ENCODE measurements at regions not wholly inside any gene's neighbourhood (a gene's known extent, or its start where the extent isn't known, plus 50 kb on each side); places are given as distances from the start of the nearest gene placed in this dataset.
A peak's percentile ranks its signal among the peaks of the same experiment; 100 is the strongest.

DNA sequence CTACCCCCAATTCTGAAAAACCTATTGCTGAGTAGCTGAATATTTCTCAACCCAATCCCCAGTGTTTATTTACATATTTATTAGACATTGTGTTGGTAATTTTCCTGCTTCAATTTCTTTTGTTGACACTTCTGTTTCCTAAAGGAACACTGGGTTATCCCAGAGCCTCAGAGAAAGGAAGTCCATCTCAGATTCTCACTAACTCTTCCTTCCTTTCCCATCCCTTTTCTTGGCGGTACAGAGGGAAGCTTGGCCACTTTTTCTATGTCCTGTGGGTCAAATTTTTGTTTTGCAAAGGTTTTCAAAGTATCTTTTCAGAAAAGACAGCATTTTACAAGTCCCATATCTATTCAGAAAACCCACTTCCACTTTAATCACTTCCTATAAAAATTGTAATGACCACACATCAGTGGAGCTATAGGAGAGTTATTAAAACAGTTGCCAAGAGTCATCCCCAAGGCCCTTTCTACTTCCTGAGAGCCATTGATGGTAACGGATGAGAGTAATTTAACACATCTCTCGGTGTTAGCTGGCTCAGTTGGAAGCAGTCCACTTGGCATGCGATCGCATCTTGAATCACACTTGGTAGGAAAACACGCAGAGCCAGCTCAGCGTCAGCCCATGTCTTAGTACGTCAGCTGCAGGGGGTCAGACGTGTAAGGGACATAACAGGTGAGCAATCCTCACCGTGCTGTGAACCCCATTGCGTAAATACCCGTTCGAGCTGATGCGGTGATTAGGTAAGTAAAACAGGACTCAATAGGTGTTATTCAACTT is 231.1 kb upstream of the ADARB2 start:
- DNase-seq: no peak

DNA sequence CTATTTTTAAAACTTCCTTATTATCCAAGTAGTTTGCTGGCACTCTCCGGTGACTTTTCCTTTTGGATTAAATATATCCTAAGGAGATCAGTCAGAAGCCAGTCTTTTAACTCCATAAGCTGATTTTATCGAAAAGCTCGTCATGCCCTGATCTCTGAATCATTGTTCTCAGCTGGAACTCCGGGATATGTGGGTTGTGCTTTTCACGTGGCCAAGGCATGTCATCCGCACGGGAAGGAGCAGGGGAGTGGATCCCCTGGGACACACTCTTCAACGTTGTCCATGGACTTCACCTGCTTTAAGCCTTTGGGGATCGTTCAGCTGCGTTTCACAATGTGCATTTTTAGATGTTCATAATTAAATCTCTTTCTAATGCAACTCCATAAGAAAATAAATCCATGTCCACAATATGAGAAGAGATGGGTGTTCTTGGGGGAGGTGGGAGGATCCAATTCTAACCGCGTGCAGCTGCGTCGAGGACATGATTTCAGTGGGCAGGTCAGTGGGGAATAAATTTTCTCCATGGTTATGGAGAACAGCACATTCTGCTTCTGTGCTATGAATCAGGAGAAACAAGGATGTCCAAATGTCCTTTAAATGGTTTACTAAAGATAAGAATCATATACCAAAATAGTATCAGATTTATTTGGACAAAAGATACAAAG is 229.5 kb upstream of the ADARB2 start:
- DNase-seq: peak; percentile 28 to 53

DNA sequence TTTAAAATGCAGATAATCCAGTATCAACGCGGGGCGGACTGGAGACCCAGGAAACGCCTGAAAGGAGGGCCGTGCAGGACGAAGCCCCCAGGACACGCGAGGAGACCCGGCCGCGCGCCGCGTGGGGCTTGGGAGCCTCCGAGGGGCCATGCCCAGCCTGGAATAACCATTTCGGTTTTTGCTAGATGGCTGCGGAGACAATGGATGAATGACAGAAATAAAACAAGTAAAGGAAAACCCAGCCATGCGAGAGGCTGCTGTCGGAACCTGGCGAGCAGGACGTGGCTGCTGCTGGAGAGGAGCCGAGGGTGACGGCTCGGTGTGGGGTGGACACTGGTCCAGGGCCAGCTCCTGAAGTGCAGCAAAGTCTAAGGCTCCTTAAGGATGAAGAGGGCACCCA is 227.2 kb upstream of the ADARB2 start:
- DNase-seq: no peak

DNA sequence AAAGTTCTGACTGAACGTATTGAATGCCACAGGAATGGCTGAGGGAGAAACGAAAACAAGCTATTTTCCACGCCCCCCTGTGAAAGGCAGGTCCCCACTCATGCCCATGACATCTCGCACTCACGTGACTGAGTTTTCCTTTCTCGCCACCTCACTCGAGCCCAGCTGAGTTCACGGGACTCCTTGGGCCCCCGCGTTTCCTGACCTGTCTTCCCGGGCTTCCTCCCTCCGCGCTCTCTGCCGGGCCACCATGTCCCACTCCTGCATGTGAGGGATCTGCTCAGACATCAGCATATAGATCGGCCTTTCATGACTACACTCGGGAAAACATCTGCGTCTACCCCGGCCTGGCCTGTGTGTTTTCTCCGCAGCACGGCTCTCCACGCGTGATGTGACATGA is 226.0 kb upstream of the ADARB2 start:
- DNase-seq: no peak

DNA sequence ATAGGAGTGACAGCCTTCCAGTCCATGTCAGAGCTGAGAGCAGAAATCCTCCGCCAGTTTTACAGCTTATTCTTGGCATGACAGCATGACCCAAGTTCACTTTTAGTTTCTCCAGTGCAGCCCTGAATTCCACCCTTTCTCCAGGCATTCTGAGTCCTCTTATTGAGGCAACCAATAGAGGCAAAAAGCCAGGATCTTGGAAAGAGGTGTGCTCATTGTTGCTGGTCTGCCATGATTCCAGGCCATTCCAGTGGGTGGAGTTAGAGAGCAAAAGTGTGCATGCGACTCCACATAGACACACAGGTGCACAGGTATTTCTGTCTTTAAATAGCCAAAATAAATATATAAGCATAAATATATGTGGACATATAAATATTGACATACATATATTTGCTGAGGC is 224.7 kb upstream of the ADARB2 start:
- no peak for DNase-seq

DNA sequence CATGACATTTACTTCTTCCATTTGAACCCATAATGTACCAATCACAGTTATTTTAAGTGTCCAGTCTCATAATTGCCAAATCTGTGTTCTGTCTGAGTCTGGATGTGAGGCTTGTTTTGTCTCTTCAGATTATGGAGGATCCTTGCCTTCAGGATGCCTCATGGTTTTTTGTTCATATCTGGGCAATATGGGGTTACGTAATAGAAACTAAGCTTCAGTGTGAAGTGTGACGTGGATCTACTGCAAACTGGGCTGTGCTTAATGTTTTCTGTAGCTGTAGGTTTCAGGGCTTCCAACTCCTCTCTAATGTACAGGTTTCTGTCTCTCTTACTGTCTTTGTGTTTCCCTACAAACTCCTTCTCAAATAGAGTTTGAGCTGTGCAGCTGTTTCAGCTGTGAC is 223.7 kb upstream of the ADARB2 start:
- DNase-seq: no peak

DNA sequence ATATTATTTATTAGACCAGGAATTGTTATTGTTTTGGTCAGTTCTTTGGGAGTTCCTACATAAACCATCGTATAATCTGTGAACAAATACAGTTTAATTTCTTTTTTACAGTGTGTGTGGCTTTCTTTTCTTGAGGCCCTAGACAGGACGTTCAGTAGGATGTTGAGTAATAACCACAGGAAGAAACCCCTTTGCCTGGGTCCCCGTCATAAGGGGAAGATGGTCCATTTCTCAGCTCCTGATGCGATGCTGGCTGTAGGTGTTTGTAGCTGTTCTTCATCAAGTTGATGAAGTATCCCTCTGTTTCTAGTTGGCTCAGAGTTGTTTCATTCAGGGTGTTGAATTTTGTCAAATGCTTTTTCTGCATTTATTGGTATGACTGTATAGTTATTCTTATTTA is 219.7 kb upstream of the ADARB2 start:
- DNase-seq: no peak

DNA sequence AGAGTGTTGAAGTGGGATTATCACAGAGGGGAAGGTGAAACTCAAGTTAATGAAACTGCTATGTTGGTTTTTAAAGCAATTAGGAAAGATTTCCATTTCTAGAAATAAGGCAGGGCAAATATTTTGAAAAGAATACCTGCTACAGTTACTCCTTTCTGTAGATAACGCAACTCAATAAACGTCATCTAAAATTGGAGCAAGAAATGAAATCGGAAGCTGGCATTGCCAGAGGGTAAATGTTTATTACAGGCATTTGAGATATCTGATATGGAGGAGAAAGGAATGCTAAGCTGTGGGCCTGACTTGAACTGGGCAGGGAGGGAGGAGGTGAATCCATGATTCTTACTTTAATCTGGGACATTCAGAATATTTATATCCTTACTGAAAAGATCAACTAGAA is 217.0 kb upstream of the ADARB2 start:
- DNase-seq: no peak

DNA sequence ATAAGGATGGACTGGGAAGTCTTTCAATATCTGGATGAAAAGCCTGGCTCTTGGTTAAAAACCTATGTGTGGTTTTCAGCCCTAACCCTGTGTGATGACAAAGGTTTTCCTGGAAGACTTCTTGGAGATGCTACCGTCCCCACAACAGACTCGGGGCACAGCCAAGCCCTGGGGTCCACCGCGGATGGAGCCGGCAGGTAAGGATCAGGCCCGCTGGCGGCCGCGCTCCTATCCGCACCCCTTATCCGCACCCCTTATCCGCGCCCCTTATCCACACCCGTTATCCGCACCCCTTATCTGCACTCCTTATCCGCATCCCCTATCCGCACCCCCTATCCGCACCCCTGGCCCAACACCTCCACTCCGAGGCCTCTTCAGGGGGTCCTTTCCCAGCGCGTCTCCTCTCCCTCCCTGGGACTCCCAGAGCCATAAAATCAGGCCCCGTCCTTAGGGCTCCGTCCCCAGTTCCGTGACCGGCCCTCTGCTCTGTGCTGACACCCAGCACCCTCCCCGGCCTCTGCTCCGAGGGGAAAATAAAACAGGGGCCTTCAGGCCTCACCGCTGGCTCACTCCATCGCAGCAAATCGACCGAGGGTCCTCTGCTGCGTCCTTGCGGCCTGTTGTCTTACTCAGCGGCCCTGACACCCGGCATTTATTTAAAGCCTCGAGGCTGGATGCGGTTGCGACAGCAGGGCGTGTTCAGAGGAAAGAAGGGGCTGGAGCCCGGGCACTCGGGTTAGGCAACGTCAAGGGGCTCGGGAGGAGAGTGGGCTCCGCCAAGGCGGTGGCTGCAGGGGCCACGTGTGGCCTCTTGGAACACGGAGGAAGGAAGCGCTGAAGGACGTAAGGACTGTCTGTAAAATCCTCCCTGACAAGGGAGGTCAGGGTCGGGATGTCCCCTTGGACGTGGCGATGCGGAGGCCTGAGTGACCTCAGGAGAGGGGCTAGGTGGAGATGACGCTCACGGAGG is 215.1 kb upstream of the ADARB2 start:
- no peak for DNase-seq

DNA sequence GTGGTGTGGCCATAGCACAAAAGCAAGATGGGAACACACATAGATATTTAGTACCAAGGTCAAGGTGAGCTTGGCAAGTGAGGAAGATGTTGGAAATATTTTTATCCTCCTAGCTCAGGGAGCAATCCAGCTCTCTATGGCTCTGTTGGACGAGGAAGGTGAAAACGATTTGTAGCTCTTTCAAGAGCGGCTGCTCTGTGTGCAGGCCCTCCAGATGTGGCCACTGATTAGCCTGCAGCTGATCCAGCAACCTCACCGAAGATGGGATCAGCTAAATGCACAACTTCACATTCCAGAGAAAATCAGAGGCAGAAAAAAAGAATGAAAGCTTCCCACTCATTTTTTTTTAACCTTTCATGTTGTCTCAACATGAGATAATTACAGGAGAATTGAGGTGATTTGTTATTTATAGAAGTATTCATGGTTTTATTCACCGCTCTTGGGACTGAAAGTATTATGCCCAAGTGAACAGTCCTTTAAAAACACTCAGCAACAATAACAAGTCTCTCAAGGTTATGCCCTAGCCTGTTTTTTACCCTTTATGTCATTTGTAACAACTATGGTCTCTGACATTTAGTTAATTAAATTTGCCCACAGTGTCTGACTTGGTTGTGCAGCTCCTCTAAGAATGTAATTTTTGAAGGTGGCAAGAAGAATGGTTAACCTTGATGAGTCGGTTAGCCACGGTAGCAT is 213.6 kb upstream of the ADARB2 start:
- DNase-seq: no peak

DNA sequence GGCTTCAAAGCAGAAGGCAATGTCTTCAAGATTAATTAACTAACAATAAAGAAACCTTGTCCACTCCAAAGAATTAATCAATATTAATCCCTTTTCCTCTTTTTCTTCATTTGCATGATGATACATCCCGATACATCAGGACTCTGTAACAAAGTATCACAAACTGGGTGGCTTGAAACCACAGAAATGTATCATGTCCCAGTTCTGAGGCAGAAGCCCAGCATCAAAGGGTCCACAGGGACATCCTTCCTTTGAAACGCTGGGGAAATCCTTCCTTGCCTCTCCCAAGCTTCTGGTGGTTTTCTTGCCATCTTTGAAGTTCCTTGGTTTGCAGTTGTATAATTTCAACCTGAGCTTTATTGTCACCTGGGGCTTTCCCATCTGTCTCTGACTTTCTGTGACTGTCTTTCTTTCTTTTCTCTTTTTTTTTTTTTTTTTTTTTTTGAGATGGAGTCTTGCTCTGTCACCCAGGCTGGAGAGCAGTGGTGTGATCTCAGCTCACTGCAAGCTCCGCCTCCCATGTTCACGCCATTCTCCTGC is 210.2 kb upstream of the ADARB2 start:
- DNase-seq: no peak

DNA sequence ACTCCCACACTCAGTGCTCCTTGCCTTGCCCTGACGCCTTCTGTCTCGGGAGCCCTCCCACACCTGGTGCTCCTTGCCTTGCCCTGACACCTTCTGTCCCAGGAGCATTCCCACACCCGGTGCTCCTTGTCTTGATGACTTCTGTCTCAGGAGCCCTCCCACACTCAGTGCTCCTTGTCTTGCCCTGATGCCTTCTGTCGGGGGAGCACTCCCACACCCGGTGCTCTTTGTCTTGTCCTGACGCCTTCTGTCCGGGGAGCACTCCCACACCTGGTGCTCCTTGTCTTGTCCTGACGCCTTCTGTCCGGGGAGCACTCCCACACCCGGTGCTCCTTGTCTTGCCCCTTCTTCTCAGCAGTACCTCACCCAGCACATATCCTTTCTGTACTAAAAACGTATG is 207.2 kb upstream of the ADARB2 start:
- no peak for DNase-seq

DNA sequence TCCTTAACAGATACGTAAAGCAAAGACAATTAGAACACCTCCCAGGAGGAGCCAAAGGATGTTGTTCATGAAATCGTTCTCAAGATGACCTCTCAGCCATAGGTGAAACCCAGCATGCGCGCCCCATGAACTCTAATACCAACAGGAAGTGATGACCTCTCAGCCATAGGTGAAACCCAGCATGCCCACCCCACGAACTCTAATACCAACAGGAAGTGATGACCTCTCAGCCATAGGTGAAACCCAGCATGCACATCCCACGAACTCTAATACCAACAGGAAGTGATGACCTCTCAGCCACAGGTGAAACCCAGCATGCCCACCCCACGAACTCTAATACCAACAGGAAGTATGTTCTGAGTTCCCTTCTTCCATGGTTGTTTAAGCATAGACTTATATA is 205.2 kb upstream of the ADARB2 start:
- no peak for DNase-seq

DNA sequence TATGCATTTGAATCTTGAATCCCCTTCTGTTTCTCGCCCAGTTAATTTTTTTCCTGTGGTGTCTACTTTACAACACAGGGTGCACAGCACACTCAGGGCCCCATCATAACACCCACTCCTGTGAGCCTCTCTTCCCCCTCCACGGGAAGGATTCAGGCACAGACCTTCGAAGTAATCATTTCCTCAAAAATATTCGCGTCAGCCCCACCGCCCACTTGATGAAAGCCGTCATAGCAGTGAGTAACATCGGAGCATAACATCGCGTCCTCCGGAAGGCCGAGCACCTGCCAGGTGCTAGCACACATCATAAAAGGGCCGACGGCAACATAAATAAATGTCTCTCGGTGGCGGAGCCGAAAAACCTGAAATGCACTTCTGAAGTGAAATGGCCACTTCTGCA is 201.7 kb upstream of the ADARB2 start:
- DNase-seq: no peak

DNA sequence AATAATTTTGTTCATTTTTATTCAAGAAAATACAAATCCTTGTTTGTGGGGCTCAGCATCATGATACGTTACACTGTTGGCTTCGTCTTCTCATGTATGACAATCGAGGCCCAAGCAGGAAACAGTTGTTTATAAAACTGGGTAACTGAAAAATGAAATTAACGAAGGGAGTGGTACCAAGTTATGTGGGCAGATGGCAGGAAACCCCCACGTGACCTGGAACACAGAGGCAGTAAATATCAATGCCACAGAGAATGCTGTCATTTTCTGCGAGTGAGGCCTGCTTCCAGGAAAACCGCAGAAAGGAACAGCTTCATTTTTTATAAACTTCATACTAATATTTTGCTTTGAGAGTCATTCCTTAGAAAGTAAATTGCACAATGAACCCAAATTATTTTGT is 201.0 kb upstream of the ADARB2 start:
- DNase-seq: no peak

DNA sequence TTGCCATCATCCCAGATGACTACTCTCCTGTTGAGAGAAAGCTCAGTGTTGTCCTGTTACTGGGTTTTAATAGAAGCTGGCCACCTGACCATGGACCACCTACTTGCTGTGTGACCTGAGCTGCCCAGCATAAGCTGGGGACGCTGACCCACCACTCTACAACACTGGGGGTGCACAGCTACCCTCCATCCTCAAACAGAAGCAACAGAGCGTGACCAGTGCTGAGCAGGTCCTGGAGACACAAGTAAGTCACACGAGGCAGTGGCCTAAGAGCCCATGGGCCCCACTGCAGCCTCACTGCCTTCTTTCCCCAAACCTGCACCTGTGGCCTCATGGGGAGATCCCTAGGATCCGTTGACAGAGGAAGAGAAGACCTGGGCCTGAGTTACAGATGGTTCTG is 198.6 kb upstream of the ADARB2 start:
- DNase-seq: no peak

DNA sequence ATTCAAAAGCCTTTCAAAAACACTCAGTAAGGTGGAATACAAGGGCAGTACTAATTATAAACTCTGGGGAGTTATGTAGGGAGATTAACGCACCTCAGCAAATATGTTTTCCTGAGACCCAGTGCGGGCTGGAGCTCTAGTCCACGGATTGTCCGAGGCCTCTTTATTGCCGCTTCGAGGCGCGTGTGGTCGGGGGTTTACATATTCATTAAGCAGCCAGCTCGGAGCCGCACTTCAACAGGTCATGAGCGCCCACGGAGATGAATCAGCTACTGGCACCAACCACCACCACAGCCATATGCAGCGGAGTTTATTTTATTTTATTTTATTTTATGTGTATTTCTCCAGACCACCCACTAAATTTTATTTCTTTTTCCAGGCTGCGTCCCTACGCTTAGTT is 195.9 kb upstream of the ADARB2 start:
- DNase-seq: no peak

DNA sequence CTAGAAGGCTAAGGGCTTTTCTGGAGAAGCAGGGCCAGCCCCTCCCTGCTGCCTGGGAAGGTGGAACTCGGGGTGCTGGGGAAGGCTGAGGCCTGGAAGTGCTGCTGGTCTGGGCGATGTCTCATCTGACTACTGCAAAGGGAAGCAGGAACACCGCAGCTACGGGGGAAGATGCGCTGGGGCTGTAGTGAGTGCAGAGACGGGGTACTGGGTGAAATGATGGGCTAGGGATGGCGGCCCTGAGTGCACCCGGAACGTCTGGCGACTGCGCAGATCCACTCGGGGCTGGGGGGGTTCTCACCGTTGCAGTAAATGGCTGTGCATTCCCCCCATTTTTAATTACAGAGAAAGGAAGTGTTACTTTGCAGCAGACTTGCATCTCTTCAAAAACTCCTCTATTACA is 195.4 kb upstream of the ADARB2 start:
- no peak for DNase-seq

DNA sequence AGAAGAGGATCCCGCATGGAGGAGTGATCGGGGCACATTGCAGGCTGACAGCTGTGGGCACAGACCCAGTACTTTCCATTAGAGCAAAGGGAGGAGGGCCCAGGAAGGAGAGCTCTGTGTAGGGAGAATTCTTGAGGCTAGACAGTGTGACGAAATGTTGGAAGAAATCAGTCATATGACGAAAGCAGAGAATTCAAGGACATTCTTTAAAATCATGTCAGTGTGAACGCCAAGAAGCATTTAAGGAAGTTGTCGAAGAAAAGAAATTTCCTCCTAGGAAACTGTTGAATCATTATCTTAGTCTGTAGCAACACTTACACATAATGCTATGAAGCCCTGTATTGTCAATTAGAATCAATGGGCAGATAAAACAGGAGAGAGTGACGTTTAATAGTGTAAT is 191.3 kb upstream of the ADARB2 start:
- no peak for DNase-seq

DNA sequence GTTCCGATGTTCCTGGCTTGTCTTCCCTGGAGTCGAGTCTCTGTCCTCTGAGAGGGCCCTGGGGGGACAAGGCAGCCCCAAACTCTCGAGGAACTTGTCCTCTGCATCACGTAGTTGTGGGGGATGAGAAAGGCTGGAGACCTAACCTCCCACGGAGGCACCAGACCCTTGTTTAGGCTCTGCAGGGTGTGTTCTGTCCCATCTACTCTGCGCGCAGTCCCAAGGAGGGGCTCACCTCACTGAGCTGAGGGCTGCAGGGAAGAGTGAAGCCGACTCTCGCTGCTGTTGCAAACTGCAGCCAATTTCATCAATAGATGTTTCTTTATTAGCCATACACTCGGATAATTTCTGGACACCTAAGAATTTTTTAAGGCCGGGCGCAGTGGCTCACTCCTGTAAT is 186.7 kb upstream of the ADARB2 start:
- no peak for DNase-seq

DNA sequence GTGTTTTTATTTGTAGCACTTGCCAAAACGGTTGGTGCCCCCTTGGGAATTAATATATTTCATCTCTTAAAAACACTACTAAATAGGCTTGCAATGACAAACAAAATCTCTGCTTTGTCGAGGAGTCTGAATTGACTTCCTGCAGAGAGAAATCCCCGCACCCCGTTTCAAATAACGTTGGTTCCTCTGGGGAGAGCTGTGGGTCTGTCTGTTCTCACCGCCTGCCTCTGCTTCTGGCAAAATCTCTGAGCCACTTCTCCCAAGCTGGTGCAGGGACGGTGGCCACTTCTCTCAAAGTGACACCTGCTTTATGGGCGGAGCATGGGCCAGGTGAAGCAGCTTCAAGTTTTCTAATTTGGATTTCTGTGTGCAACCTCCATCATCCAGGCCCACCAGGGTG is 186.3 kb upstream of the ADARB2 start:
- DNase-seq: no peak

DNA sequence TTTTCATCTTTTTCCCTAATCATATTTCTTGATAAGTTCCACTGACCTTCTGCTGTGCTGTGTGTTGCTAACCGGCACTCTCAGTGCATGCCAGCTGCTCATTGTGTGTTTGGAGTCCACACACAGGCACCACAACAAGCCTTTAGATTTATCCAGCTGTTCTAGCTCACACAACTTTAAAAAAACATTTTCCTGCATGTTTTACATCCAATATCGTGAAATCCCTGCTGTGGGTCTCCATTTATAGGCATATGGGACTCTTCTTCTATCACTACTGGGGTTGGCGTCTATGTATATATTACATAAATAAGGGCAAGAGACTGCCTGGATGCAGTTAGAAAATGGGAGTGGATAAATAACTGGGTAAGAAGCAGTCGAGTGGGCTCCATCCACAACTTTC is 183.6 kb upstream of the ADARB2 start:
- DNase-seq: no peak

DNA sequence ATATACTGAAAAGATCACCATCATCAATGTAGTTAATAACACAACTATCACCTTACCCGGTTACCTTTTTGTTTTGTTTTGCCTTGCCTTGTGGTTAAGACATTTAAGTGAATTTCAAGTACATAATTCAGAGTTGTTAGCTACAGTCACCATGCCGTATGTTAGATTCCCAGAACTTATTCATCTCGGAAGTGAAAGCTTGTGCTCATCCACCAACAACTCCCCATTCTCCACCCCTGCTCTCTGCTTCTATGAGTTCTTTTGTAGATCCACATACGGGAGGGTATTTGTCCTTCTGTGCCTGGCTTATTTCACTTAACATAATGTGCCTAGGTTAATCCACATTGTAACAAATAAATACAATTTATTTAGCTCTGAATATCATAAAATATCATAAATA is 182.8 kb upstream of the ADARB2 start:
- DNase-seq: no peak
